WTC11 (cell line): ENCODE measurements at regions not wholly inside any gene's neighbourhood (a gene's known extent, or its start where the extent isn't known, plus 50 kb on each side); places are given as distances from the start of the nearest gene placed in this dataset.

Experiments
- NR2C2 ChIP-seq: sonication (generic); formaldehyde crosslinking; IDR thresholded peaks from 2 replicates; pipeline ENCODE4 v1.8.0; 2022; ENCODE audit warnings: mild to moderate bottlenecking, missing genetic modification reagents
- ZBTB21 ChIP-seq: sonication (generic); formaldehyde crosslinking; IDR thresholded peaks from 2 replicates; pipeline ENCODE4 v1.8.1; 2023; ENCODE audit warnings: mild to moderate bottlenecking, missing genetic modification reagents, borderline replicate concordance
- ZNF396 ChIP-seq: fragments of 250-450 bp; sonication (Bioruptor Pico); IDR thresholded peaks from 2 replicates; pipeline ENCODE4 v1.8.0; 2021; ENCODE audit warnings: mild to moderate bottlenecking, moderate library complexity, borderline replicate concordance
- TF ChIP-seq, protein P1 (sequence below): fragments of 200-600 bp; IDR thresholded peaks from 2 replicates; pipeline ENCODE4 v1.8.0; 2022; ENCODE audit warnings: antibody characterized with exemption

DNA sequence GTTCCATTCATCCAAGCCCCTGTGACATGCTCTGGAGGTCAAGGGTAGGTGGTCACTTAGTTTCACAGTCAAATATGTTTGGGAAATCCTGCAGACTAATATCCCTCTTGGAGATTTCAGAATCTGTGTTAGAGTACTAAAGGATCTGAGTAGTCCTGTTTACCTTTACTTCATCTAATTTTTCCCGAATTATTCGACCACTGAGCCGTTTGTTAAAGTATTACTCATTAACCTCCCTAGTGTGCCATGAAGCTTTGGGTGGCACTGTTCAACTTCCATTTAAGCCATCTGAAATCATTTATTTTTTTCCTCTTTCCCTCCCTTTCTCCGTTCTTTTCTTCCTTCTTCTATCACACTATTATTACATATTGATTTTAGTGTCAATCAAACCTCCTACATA, 109.9 kb downstream of the NGF start:
- no peak for TF ChIP-seq ZBTB21 (CRISPR knock-in tag)
- no peak for TF ChIP-seq NR2C2 (CRISPR knock-in tag)
- TF ChIP-seq, protein P1, sequence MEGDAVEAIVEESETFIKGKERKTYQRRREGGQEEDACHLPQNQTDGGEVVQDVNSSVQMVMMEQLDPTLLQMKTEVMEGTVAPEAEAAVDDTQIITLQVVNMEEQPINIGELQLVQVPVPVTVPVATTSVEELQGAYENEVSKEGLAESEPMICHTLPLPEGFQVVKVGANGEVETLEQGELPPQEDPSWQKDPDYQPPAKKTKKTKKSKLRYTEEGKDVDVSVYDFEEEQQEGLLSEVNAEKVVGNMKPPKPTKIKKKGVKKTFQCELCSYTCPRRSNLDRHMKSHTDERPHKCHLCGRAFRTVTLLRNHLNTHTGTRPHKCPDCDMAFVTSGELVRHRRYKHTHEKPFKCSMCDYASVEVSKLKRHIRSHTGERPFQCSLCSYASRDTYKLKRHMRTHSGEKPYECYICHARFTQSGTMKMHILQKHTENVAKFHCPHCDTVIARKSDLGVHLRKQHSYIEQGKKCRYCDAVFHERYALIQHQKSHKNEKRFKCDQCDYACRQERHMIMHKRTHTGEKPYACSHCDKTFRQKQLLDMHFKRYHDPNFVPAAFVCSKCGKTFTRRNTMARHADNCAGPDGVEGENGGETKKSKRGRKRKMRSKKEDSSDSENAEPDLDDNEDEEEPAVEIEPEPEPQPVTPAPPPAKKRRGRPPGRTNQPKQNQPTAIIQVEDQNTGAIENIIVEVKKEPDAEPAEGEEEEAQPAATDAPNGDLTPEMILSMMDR, result no peak
- TF ChIP-seq ZNF396 (CRISPR knock-in tag), result no peak
